ENCODE measurements at regions not wholly inside any gene's neighbourhood (a gene's known extent, or its start where the extent isn't known, plus 50 kb on each side); places are given as distances from the start of the nearest gene placed in this dataset.

DNA sequence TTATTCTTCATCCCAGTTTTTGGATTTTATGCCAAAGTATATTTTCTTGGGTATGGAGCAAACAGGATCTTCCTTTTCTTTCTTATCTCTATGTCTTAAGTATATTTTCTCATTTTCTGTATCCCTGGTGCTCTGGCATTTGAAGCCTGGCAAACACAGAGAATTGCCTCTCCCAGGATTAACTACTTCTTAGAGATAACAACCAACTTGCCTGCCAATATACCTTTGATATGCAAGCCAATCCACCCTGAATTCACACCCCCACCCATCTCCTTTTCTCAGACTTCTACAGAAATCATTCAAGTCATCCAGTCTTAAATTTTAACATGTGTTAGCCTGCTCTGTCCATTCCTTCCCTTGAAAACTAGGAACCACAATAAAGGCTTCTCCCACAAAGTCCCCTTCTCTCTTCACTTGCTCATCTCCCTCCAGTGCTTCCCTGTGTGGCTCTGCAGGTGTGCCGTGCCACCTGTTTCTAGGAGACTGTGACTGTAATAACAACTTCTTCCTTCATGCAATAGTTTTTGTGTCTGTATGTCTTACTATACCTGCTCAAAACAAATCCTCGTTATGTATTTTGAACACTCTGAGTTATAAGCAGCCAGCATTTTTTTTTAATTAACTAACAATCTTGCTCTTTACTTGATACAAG lies 649.7 kb upstream of the RIOK2 start:
- TF ChIP-seq POLR2A (IDR thresholded peaks at IDR 0.05): no peak
- TF ChIP-seq, protein P1, sequence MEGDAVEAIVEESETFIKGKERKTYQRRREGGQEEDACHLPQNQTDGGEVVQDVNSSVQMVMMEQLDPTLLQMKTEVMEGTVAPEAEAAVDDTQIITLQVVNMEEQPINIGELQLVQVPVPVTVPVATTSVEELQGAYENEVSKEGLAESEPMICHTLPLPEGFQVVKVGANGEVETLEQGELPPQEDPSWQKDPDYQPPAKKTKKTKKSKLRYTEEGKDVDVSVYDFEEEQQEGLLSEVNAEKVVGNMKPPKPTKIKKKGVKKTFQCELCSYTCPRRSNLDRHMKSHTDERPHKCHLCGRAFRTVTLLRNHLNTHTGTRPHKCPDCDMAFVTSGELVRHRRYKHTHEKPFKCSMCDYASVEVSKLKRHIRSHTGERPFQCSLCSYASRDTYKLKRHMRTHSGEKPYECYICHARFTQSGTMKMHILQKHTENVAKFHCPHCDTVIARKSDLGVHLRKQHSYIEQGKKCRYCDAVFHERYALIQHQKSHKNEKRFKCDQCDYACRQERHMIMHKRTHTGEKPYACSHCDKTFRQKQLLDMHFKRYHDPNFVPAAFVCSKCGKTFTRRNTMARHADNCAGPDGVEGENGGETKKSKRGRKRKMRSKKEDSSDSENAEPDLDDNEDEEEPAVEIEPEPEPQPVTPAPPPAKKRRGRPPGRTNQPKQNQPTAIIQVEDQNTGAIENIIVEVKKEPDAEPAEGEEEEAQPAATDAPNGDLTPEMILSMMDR (IDR thresholded peaks at IDR 0.05): no peak

All from uterus (tissue), 2 donors.